HepG2 (cell line): ENCODE measurements at regions not wholly inside any gene's neighbourhood (a gene's known extent, or its start where the extent isn't known, plus 50 kb on each side); places are given as distances from the start of the nearest gene placed in this dataset.

Experiments
- GFI1 ChIP-seq: sonication (generic); formaldehyde crosslinking; IDR thresholded peaks from 2 replicates; pipeline ENCODE4 v1.5.0; 2020; ENCODE audit warnings: missing genetic modification reagents, mild to moderate bottlenecking, borderline replicate concordance
- HMG20B ChIP-seq: conservative IDR thresholded peaks from 2 replicates; pipeline ENCODE4 v1.6.1; 2016; ENCODE audit warnings: missing genetic modification reagents, missing compliant biosample characterization
- POLR2A ChIP-seq, 2 experiments: IDR thresholded peaks; 2 replicates each; pipeline ENCODE4 v1.6.1; 2011; ENCODE audit warnings: low read depth in 2 of 2, low read length in 2 of 2, mild to moderate bottlenecking in 1 of 2, moderate library complexity in 1 of 2; ENCODE audit not compliant: insufficient read depth in 1 of 2
- TAF1 ChIP-seq: sonication (generic); formaldehyde crosslinking; IDR thresholded peaks from 2 replicates; pipeline ENCODE4 v1.4.0; 2020; ENCODE audit warnings: missing genetic modification reagents

- no peak for TF ChIP-seq POLR2A (IDR thresholded peaks at IDR 0.05; ENCODE audit: insufficient read depth in 1 of 2, low read depth in 2 of 2, low read length in 2 of 2)
- TF ChIP-seq HMG20B (CRISPR knock-in tag) = no peak
- no peak for TF ChIP-seq TAF1
- TF ChIP-seq GFI1 (CRISPR knock-in tag) = no peak
Observed at GRCh38 chr20:50290112-50290511, 99.5 kb downstream of the CEBPB start.
